GM21529 (cell line): ENCODE measurements at regions not wholly inside any gene's neighbourhood (a gene's known extent, or its start where the extent isn't known, plus 50 kb on each side); places are given as distances from the start of the nearest gene placed in this dataset.

ENCODE experiments used
- ATAC-seq: cut with Tn5 transposase; IDR thresholded peaks from one replicate; pipeline ENCODE4 v1.9.1; 2021; ENCODE audit not compliant: unreplicated experiment

GRCh38 chr2:147792966-147793617, 51.7 kb upstream of the ACVR2A start:
- ATAC-seq, result no peak

DNA sequence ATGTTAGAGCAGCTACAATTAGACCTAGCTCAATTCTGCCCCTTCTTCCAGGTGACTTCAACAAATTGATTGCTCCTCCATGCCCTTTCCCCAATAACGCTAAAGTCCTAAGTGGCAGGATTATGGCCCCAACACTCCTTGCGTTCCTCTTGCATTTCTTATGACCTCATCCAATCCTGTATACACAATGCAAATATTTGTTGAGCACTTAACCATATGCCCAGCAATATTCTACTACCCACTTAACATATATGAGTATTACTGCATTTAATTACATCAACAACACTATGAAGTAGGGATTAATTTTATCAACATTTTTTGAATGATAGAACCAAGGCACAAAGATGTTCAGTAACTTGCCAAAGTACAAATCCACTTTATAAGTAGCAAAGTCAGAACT, 54.2 kb upstream of the ACVR2A start:
- no peak for ATAC-seq

GRCh38 chr2:147789720-147790119, 55.1 kb upstream of the ACVR2A start:
- no peak for ATAC-seq

DNA sequence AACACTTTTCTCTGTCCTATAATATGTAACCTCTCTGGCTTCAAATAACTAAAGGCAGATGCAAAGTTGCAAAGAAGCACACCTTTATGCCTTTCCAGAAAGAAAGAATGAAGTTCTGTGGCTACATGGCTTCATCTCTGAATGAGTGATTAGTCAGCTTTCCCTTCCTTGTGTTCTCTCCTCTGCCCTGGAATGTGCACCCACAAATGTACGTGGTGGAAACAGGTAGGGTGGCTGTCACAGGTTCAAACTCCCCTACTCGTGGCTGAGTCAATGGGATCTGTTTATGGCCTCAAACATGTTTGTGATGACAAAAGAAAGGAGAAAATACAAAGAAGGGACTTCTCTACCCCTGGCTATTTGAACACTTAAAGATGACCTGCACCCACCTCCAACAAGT, 55.5 kb upstream of the ACVR2A start:
- no peak for ATAC-seq

DNA sequence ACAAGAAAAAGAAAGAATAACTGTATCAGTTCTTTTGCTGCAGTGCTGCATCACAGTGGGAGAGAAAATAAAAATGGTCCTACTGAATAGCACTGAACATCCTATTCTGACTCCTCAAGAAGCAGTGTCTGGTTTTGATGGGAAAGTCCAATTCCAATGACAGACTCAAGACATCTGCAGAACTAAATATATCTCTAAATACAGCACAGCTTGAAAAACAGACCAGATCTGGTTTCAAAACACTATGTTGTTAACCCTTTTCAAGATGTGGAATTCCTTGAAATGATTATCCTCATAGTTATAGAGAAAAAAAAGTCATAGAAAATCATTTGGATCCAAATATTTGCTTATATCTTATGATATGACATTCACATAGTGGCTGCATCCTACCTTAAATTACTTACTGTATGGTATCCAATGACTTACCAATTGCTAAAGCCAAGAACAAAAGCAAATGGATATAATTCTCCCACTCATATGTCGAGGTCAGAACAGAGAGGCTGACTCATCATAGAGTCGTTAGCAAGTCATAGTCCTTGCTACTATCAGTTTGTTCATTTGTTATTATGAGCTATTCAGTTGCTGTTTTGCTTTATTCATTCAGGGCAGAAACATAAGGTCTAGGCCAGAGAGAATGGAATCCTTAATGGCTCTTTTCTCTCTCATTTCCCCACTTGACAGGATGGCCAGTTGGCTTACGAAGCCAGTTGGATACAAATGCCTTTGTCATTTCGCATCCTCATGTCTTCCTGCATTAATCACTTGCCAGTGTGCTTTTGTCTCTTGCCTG, 62.5 kb upstream of the ACVR2A start:
- no peak for ATAC-seq

- no peak for ATAC-seq
These were observed 65.4 kb upstream of the ACVR2A start for GRCh38 chr2:147779440-147779839.

DNA sequence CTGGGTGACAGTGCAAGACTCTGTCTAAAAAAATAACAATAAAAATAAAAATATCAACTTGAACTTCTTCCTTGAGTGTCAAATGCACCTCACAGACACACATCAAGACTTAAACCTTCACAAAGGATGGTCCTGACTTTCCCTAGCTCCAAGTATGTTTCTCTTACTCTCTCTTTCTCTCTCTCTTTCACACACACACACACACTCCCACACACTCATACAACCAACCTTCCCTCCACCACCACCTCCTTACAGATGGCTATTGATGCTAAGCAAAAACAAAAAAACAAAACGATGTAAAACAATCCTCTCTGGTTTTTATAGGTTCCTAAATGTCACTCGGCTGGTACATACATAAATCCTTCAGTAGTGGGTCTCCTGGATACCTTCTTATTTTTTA, 67.4 kb upstream of the ACVR2A start:
- no peak for ATAC-seq

GRCh38 chr2:147774805-147775204, 70.0 kb upstream of the ACVR2A start:
- ATAC-seq, result no peak

DNA sequence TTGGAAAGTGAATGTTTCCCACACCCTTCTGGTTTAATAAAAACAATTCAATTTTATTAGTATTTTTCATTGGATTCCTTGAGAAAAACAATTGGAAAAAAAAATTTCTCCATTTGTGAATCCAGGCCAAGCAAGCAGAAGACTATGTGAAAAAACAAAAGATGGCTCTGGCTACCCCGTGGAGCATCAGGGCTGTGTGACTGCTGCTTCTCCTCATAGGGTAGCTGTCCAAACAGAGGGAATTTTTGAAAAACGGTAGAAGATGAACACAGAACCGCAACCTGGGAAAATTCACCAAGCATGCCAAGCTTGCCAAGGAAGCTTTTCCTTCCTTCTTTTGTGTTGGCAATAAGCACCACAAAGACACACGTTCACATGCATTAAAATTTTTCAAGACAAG, 71.3 kb upstream of the ACVR2A start:
- no peak for ATAC-seq

DNA sequence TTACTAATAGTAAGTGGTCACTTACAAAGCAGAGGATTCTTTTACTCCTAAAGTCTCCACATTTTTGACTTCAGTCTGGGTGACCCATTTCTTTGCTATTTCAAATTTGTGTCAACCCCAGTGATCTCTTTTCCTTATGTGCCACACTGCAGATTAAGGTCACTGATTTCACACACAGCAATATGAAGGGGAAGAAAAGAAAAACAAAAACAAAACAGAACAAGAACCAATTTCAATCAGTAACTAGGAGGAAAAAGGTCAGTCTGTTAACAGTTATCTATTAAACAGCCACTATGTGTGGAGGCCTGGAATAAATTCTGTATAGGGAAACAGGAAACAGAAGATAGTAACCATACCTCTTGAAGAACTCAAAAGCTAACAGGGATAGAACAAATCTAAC, 72.0 kb upstream of the ACVR2A start:
- ATAC-seq, result no peak

DNA sequence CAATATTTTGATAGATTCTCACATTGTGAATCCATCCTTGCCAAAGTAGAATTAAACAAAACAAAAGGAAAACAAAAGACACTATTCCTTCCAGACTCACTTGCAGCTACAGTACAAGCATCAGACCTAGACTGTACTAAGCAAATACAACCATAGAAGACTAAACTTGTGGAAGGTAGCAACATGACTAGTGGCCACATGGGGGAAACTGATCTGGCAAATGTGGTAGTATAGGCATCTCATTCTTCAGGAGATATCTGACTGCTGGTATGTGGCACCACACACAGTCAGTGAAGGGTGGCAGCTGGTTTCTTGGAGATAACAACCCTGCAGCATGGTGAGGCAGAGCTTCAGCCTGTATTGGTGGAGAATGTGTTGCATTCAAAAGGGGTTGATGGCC, 81.0 kb upstream of the ACVR2A start:
- no peak for ATAC-seq

DNA sequence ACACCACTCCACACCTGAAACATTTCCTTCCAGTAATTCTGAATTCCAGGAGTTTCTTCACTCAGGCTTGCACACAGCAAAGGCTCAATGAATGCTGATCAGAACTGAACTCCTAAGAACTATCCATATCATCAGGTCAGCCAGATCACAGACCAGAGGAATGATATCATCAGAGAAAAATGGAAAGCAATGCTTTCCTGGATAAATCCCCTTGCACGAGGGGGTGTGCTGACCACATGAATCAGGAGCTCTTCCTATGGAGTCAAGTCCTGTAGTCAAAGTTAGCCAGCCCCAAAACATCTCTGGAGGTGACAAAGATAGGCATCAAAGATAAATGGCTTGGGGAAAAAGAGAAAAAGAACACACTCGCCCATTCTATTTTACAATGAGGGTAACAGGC, 83.8 kb upstream of the ACVR2A start:
- no peak for ATAC-seq

DNA sequence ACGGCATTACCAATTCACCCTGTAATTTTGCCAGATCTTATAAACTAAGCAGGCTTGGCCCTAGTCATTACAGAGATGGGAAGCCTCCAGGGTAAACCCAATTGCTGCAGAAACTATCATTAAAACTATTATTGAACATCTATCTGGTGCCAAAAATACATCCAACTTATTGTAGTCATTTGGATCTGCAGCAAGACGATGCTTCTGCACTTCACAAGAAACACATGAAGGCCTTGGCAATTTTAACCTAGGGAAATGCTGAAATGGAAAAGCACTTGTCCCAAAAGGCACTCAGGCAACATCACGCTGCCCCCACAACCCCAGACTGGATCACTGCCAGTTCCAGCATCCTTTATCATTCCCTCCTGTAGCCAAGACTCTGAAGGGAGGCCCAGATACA, 85.3 kb upstream of the ACVR2A start:
- no peak for ATAC-seq

DNA sequence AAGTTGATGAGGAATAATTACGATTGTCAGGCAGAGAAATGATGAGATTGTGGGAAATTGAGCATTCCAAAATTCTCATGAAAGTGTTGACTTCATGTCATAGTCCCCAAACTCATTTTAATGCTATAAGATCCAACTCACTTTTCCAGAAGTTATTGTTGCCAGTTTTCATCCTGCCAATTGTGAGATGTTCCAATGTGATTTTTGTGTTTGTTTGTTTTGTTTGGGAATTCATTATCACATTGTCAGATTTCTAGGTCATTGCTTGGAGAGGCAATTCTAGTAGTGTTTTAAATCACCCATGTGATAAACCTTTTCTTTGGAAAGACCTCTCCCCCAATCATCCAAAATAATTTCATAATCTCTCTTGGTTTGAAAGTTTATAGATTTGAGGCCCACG, 86.0 kb upstream of the ACVR2A start:
- ATAC-seq, result no peak

DNA sequence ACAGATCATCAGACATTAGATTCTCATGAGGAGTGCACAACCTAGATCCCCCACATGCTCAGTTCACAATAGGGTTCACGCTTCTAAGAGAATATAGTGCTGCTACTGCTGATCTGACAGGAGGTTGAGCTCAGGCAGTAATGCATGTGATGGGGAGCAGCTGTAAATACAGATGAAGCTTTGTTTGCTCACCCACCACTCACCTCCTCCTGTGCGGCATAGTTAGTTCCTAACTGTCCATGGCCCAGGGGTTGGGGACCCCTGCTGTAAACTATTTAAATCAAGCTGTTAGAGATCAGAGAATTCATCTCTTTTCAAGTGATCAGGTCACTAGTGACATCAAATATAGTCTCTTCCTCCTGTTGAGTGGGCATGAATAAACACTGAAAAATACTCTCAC, 88.8 kb upstream of the ACVR2A start:
- no peak for ATAC-seq

- no peak for ATAC-seq
These were observed 104.5 kb upstream of the ACVR2A start for GRCh38 chr2:147740211-147740927.

GRCh38 chr2:147739508-147739907, 105.3 kb upstream of the ACVR2A start:
- no peak for ATAC-seq

- no peak for ATAC-seq
These were observed 126.0 kb upstream of the ACVR2A start for GRCh38 chr2:147718831-147719230.

DNA sequence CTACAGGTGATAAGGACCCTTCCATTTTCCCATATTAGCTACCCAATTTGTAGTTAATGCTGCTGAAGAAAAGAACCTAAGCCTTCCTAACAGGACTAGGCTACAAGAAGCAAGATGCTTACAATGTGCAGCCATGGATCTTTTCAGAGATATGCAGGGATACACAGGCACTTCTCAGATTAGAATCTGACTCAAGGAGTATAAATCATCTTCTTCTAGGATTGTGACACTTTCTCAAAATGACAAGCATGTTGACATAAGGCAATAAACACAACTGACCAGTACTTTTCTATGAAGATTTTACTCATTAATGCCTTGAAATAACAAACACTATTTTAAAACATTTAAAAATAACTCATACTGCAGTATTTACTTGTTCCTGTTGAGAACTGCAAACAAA, 127.9 kb upstream of the ACVR2A start:
- ATAC-seq, result no peak

GRCh38 chr2:147715807-147716206, 129.0 kb upstream of the ACVR2A start:
- peak; percentile 78 for ATAC-seq

DNA sequence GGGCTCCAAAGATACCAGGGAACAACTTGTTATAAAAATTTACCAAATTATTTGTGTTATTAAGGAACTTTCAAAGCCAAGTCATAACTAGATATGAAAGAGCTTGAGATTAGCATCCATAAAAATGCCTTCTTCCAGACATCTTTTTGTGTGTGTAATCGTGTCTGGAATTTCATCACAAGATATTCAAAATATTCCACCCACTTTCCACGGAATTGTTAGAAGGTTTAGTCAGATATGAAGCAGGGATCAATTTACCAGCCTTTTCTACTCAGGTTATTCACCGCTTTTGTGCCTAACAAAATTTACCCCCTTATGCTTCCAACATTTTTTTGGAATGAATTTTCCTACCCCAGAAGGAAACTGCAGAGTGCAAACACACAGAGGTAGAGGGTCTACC, 130.2 kb upstream of the ACVR2A start:
- no peak for ATAC-seq

DNA sequence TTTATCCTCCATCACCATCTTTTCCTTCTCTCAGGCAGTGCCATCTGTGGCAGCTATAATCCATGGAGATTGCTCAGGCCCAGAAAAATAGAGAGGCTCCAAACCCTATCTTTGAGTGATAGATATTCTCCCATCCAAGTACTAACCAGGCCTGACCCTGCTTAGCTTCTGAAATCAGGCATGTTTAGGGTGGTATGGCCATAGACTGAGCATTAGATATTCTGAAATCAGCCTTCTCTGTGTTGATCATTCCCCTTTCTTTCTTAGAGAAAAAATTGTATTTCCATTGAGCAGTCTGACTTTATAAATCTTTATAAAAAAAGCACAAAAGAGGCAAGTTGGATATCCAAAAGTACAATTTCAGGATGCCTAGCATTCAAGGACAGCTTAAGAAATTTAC, 131.5 kb upstream of the ACVR2A start:
- ATAC-seq, result no peak
